GM18867 (cell line): ENCODE measurements at regions not wholly inside any gene's neighbourhood (a gene's known extent, or its start where the extent isn't known, plus 50 kb on each side); places are given as distances from the start of the nearest gene placed in this dataset.

Experiments used
- ATAC-seq: cut with Tn5 transposase; IDR thresholded peaks from one replicate; pipeline ENCODE4 v1.9.1; 2021; ENCODE audit warnings: mild to moderate bottlenecking, moderate library complexity; ENCODE audit not compliant: unreplicated experiment

- no peak for ATAC-seq
Observed at GRCh38 chr13:40235160-40235796, 431.2 kb downstream of the FOXO1 start.

- no peak for ATAC-seq
Observed at GRCh38 chr13:40236566-40237168, 429.8 kb downstream of the FOXO1 start.

GRCh38 chr13:40238761-40239160 lies 427.7 kb downstream of the FOXO1 start:
- ATAC-seq: no peak

- ATAC-seq: no peak
Observed at GRCh38 chr13:40240293-40240692, 426.1 kb downstream of the FOXO1 start.

GRCh38 chr13:40241125-40241798 lies 425.2 kb downstream of the FOXO1 start:
- no peak for ATAC-seq

GRCh38 chr13:40243047-40243446 lies 423.4 kb downstream of the FOXO1 start:
- no peak for ATAC-seq

- ATAC-seq: no peak
Observed at GRCh38 chr13:40243982-40244381, 422.5 kb downstream of the FOXO1 start.

- ATAC-seq: no peak
Observed at GRCh38 chr13:40245567-40245966, 420.9 kb downstream of the FOXO1 start.

- ATAC-seq: no peak
Observed at GRCh38 chr13:40247845-40248244, 418.6 kb downstream of the FOXO1 start.

GRCh38 chr13:40251343-40252032 lies 415.0 kb downstream of the FOXO1 start:
- no peak for ATAC-seq

GRCh38 chr13:40252241-40252640 lies 414.2 kb downstream of the FOXO1 start:
- no peak for ATAC-seq

GRCh38 chr13:40252676-40253075 lies 413.8 kb downstream of the FOXO1 start:
- no peak for ATAC-seq

- no peak for ATAC-seq
Observed at GRCh38 chr13:40254394-40254793, 412.0 kb downstream of the FOXO1 start.

GRCh38 chr13:40255551-40255950 lies 410.9 kb downstream of the FOXO1 start:
- ATAC-seq: no peak

GRCh38 chr13:40259899-40260298 lies 406.5 kb downstream of the FOXO1 start:
- no peak for ATAC-seq

- ATAC-seq: no peak
Observed at GRCh38 chr13:40261336-40261735, 405.1 kb downstream of the FOXO1 start.

GRCh38 chr13:40261947-40262346 lies 404.5 kb downstream of the FOXO1 start:
- no peak for ATAC-seq

- no peak for ATAC-seq
Observed at GRCh38 chr13:40269086-40269485, 397.4 kb downstream of the FOXO1 start.

- ATAC-seq: no peak
Observed at GRCh38 chr13:40270726-40271125, 395.7 kb downstream of the FOXO1 start.

GRCh38 chr13:40271271-40271885 lies 395.1 kb downstream of the FOXO1 start:
- no peak for ATAC-seq
